ENCODE measurements at regions not wholly inside any gene's neighbourhood (a gene's known extent, or its start where the extent isn't known, plus 50 kb on each side); places are given as distances from the start of the nearest gene placed in this dataset.

DNA sequence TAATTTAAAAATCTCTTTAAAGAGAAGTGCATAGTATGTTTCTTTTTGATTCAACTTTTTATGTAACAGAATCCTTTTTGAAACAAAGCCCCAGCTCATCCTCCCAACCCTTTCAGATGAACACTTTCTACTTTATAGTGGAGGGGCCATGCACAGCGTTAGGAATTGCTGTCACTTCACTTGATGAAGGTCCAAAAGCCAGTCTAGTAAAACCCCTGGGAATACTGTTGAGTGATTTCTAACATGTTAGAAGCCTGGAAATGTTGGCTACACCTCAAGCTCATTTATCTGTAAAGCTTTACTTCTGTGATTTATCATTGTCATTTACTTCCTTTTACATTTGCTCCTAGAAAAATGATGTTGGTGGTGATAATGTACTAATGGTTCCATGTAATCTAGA, 1608.9 kb upstream of the TENM3 start:
- H3K36me3 ChIP-seq (ENCODE audit: insufficient read depth, low read length) = no peaks in the 10 kb centered on the region
- no peaks in the 10 kb centered on the region for H3K4me1 ChIP-seq (ENCODE audit: control insufficient read depth, insufficient read depth, low read length, unreplicated experiment)
- H3K79me2 ChIP-seq (ENCODE audit: control insufficient read depth, insufficient read depth, low read length, unreplicated experiment) = no peaks in the 10 kb centered on the region

GRCh38 chr4:180635281-180635680, 1607.9 kb upstream of the TENM3 start:
- no peaks in the 10 kb centered on the region for H3K36me3 ChIP-seq (ENCODE audit: insufficient read depth, low read length)
- no peak overlapping the region for H3K4me3 ChIP-seq (ENCODE audit: low read depth, low read length)
- no peaks in the 10 kb centered on the region for H3K79me2 ChIP-seq (ENCODE audit: control insufficient read depth, insufficient read depth, low read length, unreplicated experiment)
- no peak overlapping the region for H2AFZ ChIP-seq (ENCODE audit: low read length, unreplicated experiment)
- H3K4me1 ChIP-seq (ENCODE audit: control insufficient read depth, insufficient read depth, low read length, unreplicated experiment) = no peaks in the 10 kb centered on the region
- H3K27me3 ChIP-seq (ENCODE audit: insufficient read depth, low read length) = no peaks in the 10 kb centered on the region
- H3K27ac ChIP-seq (ENCODE audit: low read depth, low read length) = no peak overlapping the region

More for the DNA sequence above, 1608.9 kb upstream of the TENM3 start:
- H3K27me3 ChIP-seq (ENCODE audit: insufficient read depth, low read length) = no peaks in the 10 kb centered on the region
- H2AFZ ChIP-seq (ENCODE audit: low read length, unreplicated experiment) = no peak overlapping the region
- no peak overlapping the region for H3K4me3 ChIP-seq (ENCODE audit: low read depth, low read length)
- H3K27ac ChIP-seq (ENCODE audit: low read depth, low read length) = no peak overlapping the region

- Histone ChIP-seq H3K36me3 (ENCODE audit: insufficient read depth, low read length) (no peaks in the 10 kb centered on the region), H3K4me3 (ENCODE audit: low read depth, low read length) (no peak overlapping the region), H2AFZ (ENCODE audit: low read length, unreplicated experiment) (no peak overlapping the region), H3K27me3 (ENCODE audit: insufficient read depth, low read length) (no peaks in the 10 kb centered on the region), H3K27ac (ENCODE audit: low read depth, low read length) (no peak overlapping the region), H3K79me2 (ENCODE audit: control insufficient read depth, insufficient read depth, low read length, unreplicated experiment) (no peaks in the 10 kb centered on the region), H3K4me1 (ENCODE audit: control insufficient read depth, insufficient read depth, low read length, unreplicated experiment) (no peaks in the 10 kb centered on the region)
These were observed 1606.4 kb upstream of the TENM3 start for GRCh38 chr4:180636696-180637404.

DNA sequence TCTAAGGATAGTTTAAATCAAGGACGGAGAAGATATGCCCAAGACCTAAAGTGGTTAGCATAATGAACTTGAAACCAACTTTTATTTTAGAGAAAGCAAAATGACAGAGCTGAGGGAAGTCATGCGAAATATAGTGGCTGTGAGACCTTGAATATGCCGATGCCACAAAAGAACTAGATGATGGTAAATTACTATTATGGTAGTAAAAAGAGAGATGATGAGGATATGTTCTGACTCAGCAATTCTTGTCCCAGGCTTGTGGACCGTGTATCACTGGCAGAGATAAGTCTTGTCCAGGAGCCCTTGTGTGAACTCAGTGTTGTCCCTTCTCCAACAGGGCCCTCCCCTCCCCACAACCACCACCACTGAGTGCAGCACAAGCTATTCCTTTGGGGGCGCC, 1605.6 kb upstream of the TENM3 start:
- H3K27me3 ChIP-seq (ENCODE audit: insufficient read depth, low read length) = no peaks in the 10 kb centered on the region

DNA sequence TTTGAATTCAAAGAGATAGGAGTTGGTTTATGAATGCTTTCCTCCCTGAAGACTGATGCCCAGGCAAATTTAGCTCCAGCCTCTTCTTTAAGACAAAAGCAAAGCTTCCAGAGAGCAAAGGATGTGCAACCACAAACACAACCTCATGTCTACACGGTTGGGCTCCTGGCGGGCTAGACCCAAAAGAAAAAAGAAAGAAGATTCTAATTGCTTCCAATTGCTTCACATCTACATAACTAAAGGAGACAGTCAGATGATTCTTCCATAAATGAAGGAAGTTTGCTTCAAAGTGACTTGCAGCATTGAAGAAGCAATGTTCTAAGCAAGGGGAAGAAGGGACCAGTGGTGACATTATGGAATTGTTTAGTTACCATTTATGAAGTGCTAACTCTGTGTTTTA, 1603.0 kb upstream of the TENM3 start:
- Histone ChIP-seq H3K4me3 (ENCODE audit: low read depth, low read length) (no peak overlapping the region), H3K27me3 (ENCODE audit: insufficient read depth, low read length) (no peaks in the 10 kb centered on the region), H3K27ac (ENCODE audit: low read depth, low read length) (no peak overlapping the region), H3K79me2 (ENCODE audit: control insufficient read depth, insufficient read depth, low read length, unreplicated experiment) (no peaks in the 10 kb centered on the region), H3K4me1 (ENCODE audit: control insufficient read depth, insufficient read depth, low read length, unreplicated experiment) (no peaks in the 10 kb centered on the region), H2AFZ (ENCODE audit: low read length, unreplicated experiment) (no peak overlapping the region), H3K36me3 (ENCODE audit: insufficient read depth, low read length) (no peaks in the 10 kb centered on the region)

More for the DNA sequence above, 1605.6 kb upstream of the TENM3 start:
- Histone ChIP-seq H3K36me3 (ENCODE audit: insufficient read depth, low read length) (no peaks in the 10 kb centered on the region), H3K4me1 (ENCODE audit: control insufficient read depth, insufficient read depth, low read length, unreplicated experiment) (no peaks in the 10 kb centered on the region), H3K79me2 (ENCODE audit: control insufficient read depth, insufficient read depth, low read length, unreplicated experiment) (no peaks in the 10 kb centered on the region), H3K27ac (ENCODE audit: low read depth, low read length) (no peak overlapping the region), H2AFZ (ENCODE audit: low read length, unreplicated experiment) (no peak overlapping the region), H3K4me3 (ENCODE audit: low read depth, low read length) (no peak overlapping the region)

DNA sequence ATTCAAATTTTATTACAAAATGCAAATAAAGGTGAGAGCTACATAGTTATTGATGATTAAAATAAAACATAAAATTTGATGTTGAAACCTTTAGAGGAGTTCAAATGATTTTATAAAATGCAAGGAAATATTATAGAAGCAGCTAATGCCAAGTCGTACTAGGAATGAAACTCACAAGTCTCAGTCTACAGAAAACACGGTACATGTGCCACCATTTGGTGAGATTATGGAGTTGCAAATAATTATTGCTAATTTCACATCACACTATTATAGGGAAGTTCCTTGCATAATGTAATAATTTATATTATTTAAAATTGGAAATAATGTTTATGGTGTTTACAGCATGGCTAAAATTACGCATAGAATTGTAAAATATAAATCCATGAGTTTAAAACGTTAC, 1601.7 kb upstream of the TENM3 start:
- no peak overlapping the region for H3K4me3 ChIP-seq (ENCODE audit: low read depth, low read length)
- H3K27me3 ChIP-seq (ENCODE audit: insufficient read depth, low read length) = no peaks in the 10 kb centered on the region
- H3K36me3 ChIP-seq (ENCODE audit: insufficient read depth, low read length) = no peaks in the 10 kb centered on the region
- H2AFZ ChIP-seq (ENCODE audit: low read length, unreplicated experiment) = no peak overlapping the region
- no peaks in the 10 kb centered on the region for H3K4me1 ChIP-seq (ENCODE audit: control insufficient read depth, insufficient read depth, low read length, unreplicated experiment)
- no peak overlapping the region for H3K27ac ChIP-seq (ENCODE audit: low read depth, low read length)
- H3K79me2 ChIP-seq (ENCODE audit: control insufficient read depth, insufficient read depth, low read length, unreplicated experiment) = no peaks in the 10 kb centered on the region

GRCh38 chr4:180642732-180643131, 1600.5 kb upstream of the TENM3 start:
- Histone ChIP-seq H3K36me3 (ENCODE audit: insufficient read depth, low read length) (no peaks in the 10 kb centered on the region), H3K27ac (ENCODE audit: low read depth, low read length) (no peak overlapping the region), H3K4me3 (ENCODE audit: low read depth, low read length) (no peak overlapping the region), H3K79me2 (ENCODE audit: control insufficient read depth, insufficient read depth, low read length, unreplicated experiment) (no peaks in the 10 kb centered on the region), H3K4me1 (ENCODE audit: control insufficient read depth, insufficient read depth, low read length, unreplicated experiment) (no peaks in the 10 kb centered on the region), H2AFZ (ENCODE audit: low read length, unreplicated experiment) (no peak overlapping the region), H3K27me3 (ENCODE audit: insufficient read depth, low read length) (no peaks in the 10 kb centered on the region)

DNA sequence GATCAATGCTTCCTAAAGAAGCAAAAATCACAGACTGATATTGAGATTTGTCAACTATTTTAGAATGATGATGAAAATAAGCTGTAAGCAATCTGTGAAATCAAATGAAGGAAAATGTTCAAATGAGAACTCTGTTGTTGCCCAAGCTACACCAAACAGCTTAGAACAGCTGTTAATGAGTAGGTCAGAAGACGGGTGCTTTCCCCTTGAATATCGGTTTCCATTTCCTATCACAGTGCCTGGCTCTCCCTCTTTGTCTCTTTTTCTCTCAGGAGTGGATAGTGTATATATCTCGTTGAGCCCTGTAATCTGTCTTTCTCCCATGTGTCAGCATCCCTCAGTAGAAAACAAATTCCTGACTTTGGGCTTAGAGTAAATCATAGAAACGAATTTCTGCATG, 1592.9 kb upstream of the TENM3 start:
- H3K36me3 ChIP-seq (ENCODE audit: insufficient read depth, low read length) = no peaks in the 10 kb centered on the region
- H3K4me3 ChIP-seq (ENCODE audit: low read depth, low read length) = no peak overlapping the region
- H3K27me3 ChIP-seq (ENCODE audit: insufficient read depth, low read length) = no peaks in the 10 kb centered on the region
- no peak overlapping the region for H3K27ac ChIP-seq (ENCODE audit: low read depth, low read length)
- no peaks in the 10 kb centered on the region for H3K79me2 ChIP-seq (ENCODE audit: control insufficient read depth, insufficient read depth, low read length, unreplicated experiment)
- H3K4me1 ChIP-seq (ENCODE audit: control insufficient read depth, insufficient read depth, low read length, unreplicated experiment) = no peaks in the 10 kb centered on the region
- no peak overlapping the region for H2AFZ ChIP-seq (ENCODE audit: low read length, unreplicated experiment)

- no peaks in the 10 kb centered on the region for H3K4me1 ChIP-seq (ENCODE audit: control insufficient read depth, insufficient read depth, low read length, unreplicated experiment)
- H3K79me2 ChIP-seq (ENCODE audit: control insufficient read depth, insufficient read depth, low read length, unreplicated experiment) = no peaks in the 10 kb centered on the region
- H3K4me3 ChIP-seq (ENCODE audit: low read depth, low read length) = no peak overlapping the region
- H3K36me3 ChIP-seq (ENCODE audit: insufficient read depth, low read length) = no peaks in the 10 kb centered on the region
- H3K27me3 ChIP-seq (ENCODE audit: insufficient read depth, low read length) = no peaks in the 10 kb centered on the region
- H2AFZ ChIP-seq (ENCODE audit: low read length, unreplicated experiment) = no peak overlapping the region
- H3K27ac ChIP-seq (ENCODE audit: low read depth, low read length) = no peak overlapping the region
These were observed 1590.7 kb upstream of the TENM3 start for GRCh38 chr4:180652533-180652932.

DNA sequence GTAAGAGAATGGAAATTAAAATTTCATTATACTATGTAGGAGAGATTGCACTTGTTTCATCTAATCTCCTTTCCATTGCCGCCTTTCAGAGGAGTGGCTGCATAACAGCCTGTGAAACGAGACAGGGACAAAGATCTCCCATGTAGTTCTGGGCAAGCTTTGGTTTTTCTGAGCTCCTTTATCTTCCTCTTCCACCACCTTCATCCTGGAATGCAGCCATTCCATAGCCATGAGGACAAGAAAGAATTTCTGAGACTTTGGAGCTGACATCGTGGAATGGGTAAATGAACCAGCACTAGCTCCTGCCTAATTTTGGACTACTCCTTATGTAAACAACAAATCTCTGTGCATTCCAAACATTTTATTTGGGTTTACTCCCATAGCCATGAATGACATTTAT, 1587.3 kb upstream of the TENM3 start:
- no peaks in the 10 kb centered on the region for H3K27me3 ChIP-seq (ENCODE audit: insufficient read depth, low read length)
- H3K4me1 ChIP-seq (ENCODE audit: control insufficient read depth, insufficient read depth, low read length, unreplicated experiment) = no peaks in the 10 kb centered on the region
- H3K79me2 ChIP-seq (ENCODE audit: control insufficient read depth, insufficient read depth, low read length, unreplicated experiment) = no peaks in the 10 kb centered on the region
- H3K36me3 ChIP-seq (ENCODE audit: insufficient read depth, low read length) = no peaks in the 10 kb centered on the region
- H3K4me3 ChIP-seq (ENCODE audit: low read depth, low read length) = no peak overlapping the region
- H3K27ac ChIP-seq (ENCODE audit: low read depth, low read length) = no peak overlapping the region
- no peak overlapping the region for H2AFZ ChIP-seq (ENCODE audit: low read length, unreplicated experiment)

GRCh38 chr4:180657881-180658280, 1585.3 kb upstream of the TENM3 start:
- Histone ChIP-seq H3K27ac (ENCODE audit: low read depth, low read length) (no peak overlapping the region), H2AFZ (ENCODE audit: low read length, unreplicated experiment) (no peak overlapping the region), H3K36me3 (ENCODE audit: insufficient read depth, low read length) (no peaks in the 10 kb centered on the region), H3K4me1 (ENCODE audit: control insufficient read depth, insufficient read depth, low read length, unreplicated experiment) (no peaks in the 10 kb centered on the region), H3K79me2 (ENCODE audit: control insufficient read depth, insufficient read depth, low read length, unreplicated experiment) (no peaks in the 10 kb centered on the region), H3K27me3 (ENCODE audit: insufficient read depth, low read length) (no peaks in the 10 kb centered on the region), H3K4me3 (ENCODE audit: low read depth, low read length) (no peak overlapping the region)
